PC-3 (cell line): ENCODE measurements at regions not wholly inside any gene's neighbourhood (a gene's known extent, or its start where the extent isn't known, plus 50 kb on each side); places are given as distances from the start of the nearest gene placed in this dataset.

Source experiments
- ATAC-seq: fragments of 200-7000 bp; cut with Tn5 transposase; 2 replicates; pipeline ENCODE4 v1.9.1; 2020; ENCODE audit warnings: mild to moderate bottlenecking, moderate library complexity
- BruUV-seq: library from RNA; stranded (reverse); fragments of 400-500 nt; replicated peaks from 2 replicates; lab custom pipeline; 2021; lab: Mats Ljungman, UMichigan
- CTCF ChIA-PET: fragments of 300-600 bp; sonication (Branson Sonifier 250); formaldehyde crosslinking; loops from one replicate; lab custom pipeline; 2022; ENCODE audit warnings: antibody characterized with exemption; lab: Charles Lee
- POLR2A ChIA-PET: fragments of 300-600 bp; sonication (Branson Sonifier 250); formaldehyde crosslinking; loops from one replicate; lab custom pipeline; 2022; ENCODE audit warnings: antibody characterized with exemption; ENCODE audit not compliant: unreplicated experiment; lab: Charles Lee
- DNase-seq: peaks from one replicate; pipeline ENCODE4 v3.0.0-alpha.2; 2015
- H2AFZ ChIP-seq: fragments of 300-600 bp; sonication (generic); 2 replicates; pipeline ENCODE4 v1.6.0; 2016; ENCODE audit warnings: antibody characterized with exemption, low read length
- H3F3A ChIP-seq: fragments of 300-600 bp; sonication (generic); one replicate; pipeline ENCODE4 v1.6.0; 2017; ENCODE audit warnings: antibody characterized with exemption, low read length, control low read depth, mild to moderate bottlenecking; ENCODE audit not compliant: unreplicated experiment
- H3K27ac ChIP-seq: fragments of 300-600 bp; sonication (generic); 2 replicates; pipeline ENCODE4 v1.5.1; 2016; ENCODE audit warnings: mild to moderate bottlenecking, low read length
- H3K27me3 ChIP-seq: fragments of 300-600 bp; sonication (generic); 2 replicates; pipeline ENCODE4 v1.6.1; 2016; ENCODE audit warnings: low read length, mixed read lengths
- H3K36me3 ChIP-seq: fragments of 300-600 bp; sonication (generic); 2 replicates; pipeline ENCODE4 v1.6.1; 2016; ENCODE audit warnings: low read depth, mixed run types, low read length, mixed read lengths
- H3K4me1 ChIP-seq: fragments of 300-600 bp; sonication (generic); 2 replicates; pipeline ENCODE4 v1.5.1; 2016; ENCODE audit warnings: low read length; ENCODE audit not compliant: insufficient read depth
- H3K4me2 ChIP-seq: fragments of 300-600 bp; sonication (generic); 2 replicates; pipeline ENCODE4 v1.6.0; 2016; ENCODE audit warnings: low read length
- H3K4me3 ChIP-seq: fragments of 300-600 bp; sonication (generic); 2 replicates; pipeline ENCODE4 v1.5.1; 2016; ENCODE audit warnings: mild to moderate bottlenecking, low read length, mixed read lengths
- H3K79me2 ChIP-seq: fragments of 300-600 bp; sonication (generic); 2 replicates; pipeline ENCODE4 v1.6.1; 2017; ENCODE audit warnings: low read length, mixed read lengths
- H3K9ac ChIP-seq: fragments of 300-600 bp; sonication (generic); 2 replicates; pipeline ENCODE4 v1.6.0; 2016; ENCODE audit warnings: mild to moderate bottlenecking, low read length
- H3K9me2 ChIP-seq: fragments of 300-600 bp; sonication (generic); replicated peaks from 2 replicates; pipeline ENCODE4 v1.6.1; 2016; ENCODE audit warnings: mixed run types, low read length, mixed read lengths
- H3K9me3 ChIP-seq: fragments of 300-600 bp; sonication (generic); 2 replicates; pipeline ENCODE4 v1.6.1; 2016; ENCODE audit warnings: low read length, mixed read lengths
- H4K20me1 ChIP-seq: fragments of 300-600 bp; sonication (generic); 2 replicates; pipeline ENCODE4 v1.6.1; 2016; ENCODE audit warnings: low read length, mixed read lengths
- EZH2 ChIP-seq: fragments of 300-600 bp; sonication (generic); IDR thresholded peaks from one replicate; pipeline ENCODE4 v1.6.1; 2017; ENCODE audit warnings: antibody characterized with exemption, mild to moderate bottlenecking, low read length; ENCODE audit not compliant: unreplicated experiment
- EZH2phosphoT487 ChIP-seq: fragments of 300-600 bp; sonication (generic); IDR thresholded peaks from 2 replicates; pipeline ENCODE4 v1.6.1; 2018; ENCODE audit warnings: mild to moderate bottlenecking, antibody characterized with exemption, low read length, borderline replicate concordance
- intact Hi-C: fragments of 100-400 bp; cut with micrococcal nuclease; formaldehyde crosslinking; loops from 2 replicates; pipeline ENCODE4 v1.9.0; 2023
- TF ChIP-seq, protein P1 (sequence below): fragments of 300-600 bp; sonication (generic); conservative IDR thresholded peaks from 2 replicates; pipeline ENCODE4 v1.5.1; 2017; ENCODE audit warnings: antibody characterized with exemption, low read depth, mild to moderate bottlenecking, low read length

DNA sequence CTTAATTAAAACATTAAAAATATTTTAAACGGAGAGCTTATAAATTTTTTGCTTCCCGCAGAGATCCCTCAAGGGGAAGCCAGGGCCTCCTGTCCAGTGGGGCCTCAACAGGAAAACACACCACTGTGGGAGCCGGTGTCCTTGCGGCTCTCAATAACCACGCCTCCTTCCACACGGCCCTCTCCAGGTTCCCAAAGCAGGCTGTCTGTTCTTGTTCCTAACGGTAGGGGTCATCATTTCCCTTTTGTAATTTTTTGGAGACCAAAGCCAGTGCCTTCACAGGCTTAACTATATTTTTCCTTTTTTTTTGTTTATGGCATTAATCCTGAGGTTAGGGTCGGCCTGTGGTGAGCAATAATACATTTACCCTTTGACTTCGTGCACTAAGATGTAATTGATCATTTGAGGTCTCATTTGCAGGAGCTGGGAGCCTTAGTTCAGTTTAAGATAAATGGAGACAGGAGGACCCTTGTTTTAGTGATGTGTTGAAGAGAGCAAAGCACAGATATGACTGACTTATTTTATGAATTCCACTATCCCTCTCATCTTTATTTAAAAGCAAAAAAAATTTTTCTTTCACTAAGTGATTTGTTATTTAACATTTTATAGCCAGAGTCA lies 77.5 kb upstream of the N4BP1 start:
- intact Hi-C loops = loop anchor here (1.0 kb wide), 1 partner anchor 663 kb away; no protein-coding TSS in a partner anchor
- no peak for TF ChIP-seq EZH2phosphoT487
- TF ChIP-seq, protein P1, sequence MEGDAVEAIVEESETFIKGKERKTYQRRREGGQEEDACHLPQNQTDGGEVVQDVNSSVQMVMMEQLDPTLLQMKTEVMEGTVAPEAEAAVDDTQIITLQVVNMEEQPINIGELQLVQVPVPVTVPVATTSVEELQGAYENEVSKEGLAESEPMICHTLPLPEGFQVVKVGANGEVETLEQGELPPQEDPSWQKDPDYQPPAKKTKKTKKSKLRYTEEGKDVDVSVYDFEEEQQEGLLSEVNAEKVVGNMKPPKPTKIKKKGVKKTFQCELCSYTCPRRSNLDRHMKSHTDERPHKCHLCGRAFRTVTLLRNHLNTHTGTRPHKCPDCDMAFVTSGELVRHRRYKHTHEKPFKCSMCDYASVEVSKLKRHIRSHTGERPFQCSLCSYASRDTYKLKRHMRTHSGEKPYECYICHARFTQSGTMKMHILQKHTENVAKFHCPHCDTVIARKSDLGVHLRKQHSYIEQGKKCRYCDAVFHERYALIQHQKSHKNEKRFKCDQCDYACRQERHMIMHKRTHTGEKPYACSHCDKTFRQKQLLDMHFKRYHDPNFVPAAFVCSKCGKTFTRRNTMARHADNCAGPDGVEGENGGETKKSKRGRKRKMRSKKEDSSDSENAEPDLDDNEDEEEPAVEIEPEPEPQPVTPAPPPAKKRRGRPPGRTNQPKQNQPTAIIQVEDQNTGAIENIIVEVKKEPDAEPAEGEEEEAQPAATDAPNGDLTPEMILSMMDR = peak; percentile 74
- Histone ChIP-seq H3K27me3 (peaks cover 13% of the 10 kb centered on the region), H4K20me1 (no peaks in the 10 kb centered on the region), H3K79me2 (no peaks in the 10 kb centered on the region), H3K9ac (no peak overlapping the region), H3K9me2 (no peaks in the 10 kb centered on the region), H3K4me1 (no peaks in the 10 kb centered on the region), H3K4me2 (no peak overlapping the region), H3K36me3 (no peaks in the 10 kb centered on the region), H3F3A (no peaks in the 10 kb centered on the region), H2AFZ (no peak overlapping the region), H3K9me3 (no peaks in the 10 kb centered on the region), H3K27ac (no peak overlapping the region), H3K4me3 (no peak overlapping the region)
- CTCF ChIA-PET = interaction anchor here (0.6 kb wide), 1 partner anchor 390 kb away, joined by 3 read pairs; no protein-coding TSS in a partner anchor
- peak; percentile 73 for DNase-seq
- no TSS peak for BruUV-seq
- ATAC-seq = peak; percentile 92
- POLR2A ChIA-PET = no interaction called here

DNA sequence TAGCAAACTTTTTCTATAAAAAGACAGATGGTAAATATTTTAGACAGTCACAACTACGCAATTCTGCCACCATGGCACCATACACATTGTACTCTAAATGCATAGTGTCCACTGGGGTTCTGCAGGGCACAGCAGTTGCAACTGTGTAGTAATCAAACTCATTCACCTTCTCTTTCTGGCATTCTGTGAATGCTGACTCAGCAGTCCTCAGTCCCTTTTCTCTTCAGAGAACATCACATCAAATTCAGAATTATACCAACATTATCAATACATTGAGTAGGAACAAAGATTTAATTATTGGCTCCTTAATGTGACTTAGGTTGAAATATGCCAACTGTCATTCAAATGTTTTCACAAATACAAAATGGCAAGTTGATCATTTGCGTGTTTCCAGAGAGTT lies 74.2 kb upstream of the N4BP1 start:
- H3K9me2 ChIP-seq = no peaks in the 10 kb centered on the region
- no peak for DNase-seq
- H3K27me3 ChIP-seq = peaks cover 13% of the 10 kb centered on the region
- ChIA-PET CTCF (no interaction called here), POLR2A (no interaction called here)
- H3K4me2 ChIP-seq = no peak overlapping the region
- TF ChIP-seq, protein P1 = no peak
- TF ChIP-seq EZH2phosphoT487 (no peak), EZH2 (no peak)
- BruUV-seq = no TSS peak
- H3K36me3 ChIP-seq = no peaks in the 10 kb centered on the region
- no peaks in the 10 kb centered on the region for H3K9me3 ChIP-seq
- H3K9ac ChIP-seq = no peak overlapping the region
- no peak overlapping the region for H3K4me3 ChIP-seq
- ATAC-seq = no peak
- intact Hi-C loops = no loop called here
- H3K4me1 ChIP-seq = no peaks in the 10 kb centered on the region
- no peaks in the 10 kb centered on the region for H3K79me2 ChIP-seq
- no peaks in the 10 kb centered on the region for H3F3A ChIP-seq
- H4K20me1 ChIP-seq = no peaks in the 10 kb centered on the region
- no peak overlapping the region for H3K27ac ChIP-seq
- H2AFZ ChIP-seq = no peak overlapping the region

DNA sequence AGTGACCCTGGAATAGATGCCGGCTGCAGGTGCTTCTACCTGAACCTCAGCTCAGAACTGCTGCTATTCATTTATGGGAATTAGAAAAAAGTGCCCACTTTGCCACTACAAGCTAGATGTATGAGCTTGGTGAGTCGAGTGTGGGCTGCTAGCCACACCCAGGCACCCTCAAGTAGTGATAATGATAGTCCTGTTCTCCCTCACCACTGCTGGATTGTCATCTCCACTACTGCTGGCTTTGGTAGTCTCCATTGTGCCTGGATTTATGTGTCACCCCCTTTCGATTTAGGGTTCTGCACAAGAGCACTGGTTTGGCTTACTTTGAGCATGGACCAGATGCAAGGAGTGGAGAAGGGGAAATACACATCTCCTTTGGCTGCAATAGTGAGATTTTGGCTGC lies 73.0 kb upstream of the N4BP1 start:
- ChIA-PET CTCF (no interaction called here), POLR2A (no interaction called here)
- Histone ChIP-seq H3K27ac (no peak overlapping the region), H3K27me3 (peaks cover 13% of the 10 kb centered on the region), H3K4me3 (no peak overlapping the region), H3K9ac (no peak overlapping the region), H4K20me1 (no peaks in the 10 kb centered on the region), H3K36me3 (no peaks in the 10 kb centered on the region), H2AFZ (no peak overlapping the region), H3K9me3 (no peaks in the 10 kb centered on the region), H3K4me1 (no peaks in the 10 kb centered on the region), H3K79me2 (no peaks in the 10 kb centered on the region), H3K4me2 (no peak overlapping the region), H3K9me2 (no peaks in the 10 kb centered on the region), H3F3A (no peaks in the 10 kb centered on the region)
- TF ChIP-seq EZH2phosphoT487 = no peak
- no peak for TF ChIP-seq EZH2
- TF ChIP-seq, protein P1 = no peak
- intact Hi-C loops = no loop called here
- BruUV-seq = no TSS peak
- ATAC-seq = no peak
- no peak for DNase-seq
